ENCODE measurements at regions not wholly inside any gene's neighbourhood (a gene's known extent, or its start where the extent isn't known, plus 50 kb on each side); places are given as distances from the start of the nearest gene placed in this dataset.

- Mint-ChIP-seq H3K9me3 (no peaks in the 10 kb centered on the region; a peak in 1 of 5 replicates), H3K27ac (no peak overlapping the region), H3K4me1 (peaks cover 8 to 10% of the 10 kb centered on the region in 2 experiments; a peak in 3 of 4 replicates), H3K36me3 (ENCODE audit: insufficient read depth in 1 of 3, low read depth in 3 of 3) (no peaks in the 10 kb centered on the region), H3K27me3 (ENCODE audit: low read depth) (peaks cover 2% of the 10 kb centered on the region; the same call in 1 of the 2 replicates), H3K4me3 (no peak overlapping the region)
- Histone ChIP-seq H2BK5ac (ENCODE audit: insufficient read length, low read length) (no peak overlapping the region), H4K91ac (ENCODE audit: insufficient read length, low read depth, low read length) (no peak overlapping the region), H3K79me2 (ENCODE audit: insufficient read depth, low read length) (no peaks in the 10 kb centered on the region), H3K79me1 (ENCODE audit: insufficient read depth, low read depth, low read length, poor library complexity, severe bottlenecking) (no peaks in the 10 kb centered on the region), H3K23me2 (ENCODE audit: insufficient read length, low read depth, low read length, poor library complexity, severe bottlenecking) (no peaks in the 10 kb centered on the region), H3K4me1 (ENCODE audit: insufficient read depth, low read length) (no peaks in the 10 kb centered on the region), H3K56ac (ENCODE audit: insufficient read length, low read depth, low read length) (no peak overlapping the region), H3K9ac (ENCODE audit: extremely low read depth, insufficient read length, low read length) (no peak overlapping the region), H2BK20ac (ENCODE audit: low read depth, low read length, poor library complexity, severe bottlenecking) (no peak overlapping the region), H3K27ac (ENCODE audit: insufficient read length, low read depth, low read length) (no peak overlapping the region), H3K18ac (ENCODE audit: insufficient read length, low read depth, low read length) (no peak overlapping the region), H4K20me1 (ENCODE audit: control insufficient read depth, insufficient read depth, insufficient read length) (no peaks in the 10 kb centered on the region), H2BK15ac (ENCODE audit: low read depth, low read length) (no peak overlapping the region), H2BK120ac (ENCODE audit: low read depth, low read length, poor library complexity, severe bottlenecking) (no peak overlapping the region), H2BK12ac (ENCODE audit: insufficient read length, low read depth, low read length) (no peak overlapping the region), H4K5ac (ENCODE audit: insufficient read length, low read depth, low read length) (no peak overlapping the region), H2AK5ac (ENCODE audit: insufficient read length, low read length) (no peak overlapping the region), H2AFZ (ENCODE audit: low read length) (no peak overlapping the region), H3T11ph (ENCODE audit: low read length) (no peak overlapping the region), H3K4ac (ENCODE audit: low read depth, low read length) (no peak overlapping the region), H3K23ac (ENCODE audit: insufficient read length, low read depth, low read length) (no peak overlapping the region), H4K8ac (replicated peaks; ENCODE audit: insufficient read length, low read depth, low read length) (no peak overlapping the region), H3K27me3 (ENCODE audit: insufficient read depth, low read length) (no peaks in the 10 kb centered on the region), H3K14ac (ENCODE audit: insufficient read depth, low read length) (no peak overlapping the region), H3K9me3 (ENCODE audit: control insufficient read depth, low read depth, low read length) (no peaks in the 10 kb centered on the region), H3K4me2 (ENCODE audit: insufficient read depth, insufficient read length, low read length) (no peak overlapping the region)
- WGBS (ENCODE audit: extremely low coverage, insufficient read length, low lambda C conversion rate) = no CpG with 5 or more reads among the region's 12 CpGs
- no peak for DNase-seq
- no peak for TF ChIP-seq CTCF (conservative IDR thresholded peaks at IDR 0.05)
These were observed 199.0 kb upstream of the ADAMTS16 start for GRCh38 chr5:4941161-4941560.

Measured in H9 (cell line).